ENCODE measurements at regions not wholly inside any gene's neighbourhood (a gene's known extent, or its start where the extent isn't known, plus 50 kb on each side); places are given as distances from the start of the nearest gene placed in this dataset.

- Histone ChIP-seq H3K9ac (ENCODE audit: extremely low read depth, low read length, poor library complexity, severe bottlenecking) (no peak overlapping the region), H3K4me3 (ENCODE audit: low read length) (no peak overlapping the region), H3K4me1 (ENCODE audit: control insufficient read depth, insufficient read depth, low read length) (no peaks in the 10 kb centered on the region), H3K27me3 (ENCODE audit: control insufficient read depth, insufficient read depth, low read length, poor library complexity, severe bottlenecking) (no peaks in the 10 kb centered on the region), H3K36me3 (ENCODE audit: control insufficient read depth, insufficient read depth, low read length) (no peaks in the 10 kb centered on the region), H3K9me3 (ENCODE audit: control insufficient read depth, low read length) (peaks cover 16% of the 10 kb centered on the region), H3K27ac (ENCODE audit: low read depth, low read length) (no peak overlapping the region)
- Mint-ChIP-seq H3K9me3 (peaks cover 1% of the 10 kb centered on the region), H3K27ac (no peak overlapping the region), H3K27me3 (ENCODE audit: insufficient read depth) (no peaks in the 10 kb centered on the region), H3K4me1 (peaks cover 3% of the 10 kb centered on the region), H3K36me3 (ENCODE audit: low read depth) (no peaks in the 10 kb centered on the region), H3K4me3 (no peak overlapping the region)
- DNase-seq, result peak; percentile 88
- 44 to 46% methylated on average over 6 to 7 of the region's 7 CpGs for WGBS, 2 experiments (ENCODE audit: insufficient coverage in 1 of 2, insufficient read length in 1 of 2)
- peak; percentile 86 for TF ChIP-seq CTCF (conservative IDR thresholded peaks at IDR 0.05)
These were observed 2118.6 kb upstream of the C9orf72 start for GRCh38 chr9:29691758-29692407.

GRCh38 chr9:29697011-29697410, 2123.7 kb upstream of the C9orf72 start:
- no peak overlapping the region for H3K4me3 Mint-ChIP-seq
- Histone ChIP-seq H3K9ac (ENCODE audit: extremely low read depth, low read length, poor library complexity, severe bottlenecking) (no peak overlapping the region), H3K36me3 (ENCODE audit: control insufficient read depth, insufficient read depth, low read length) (no peaks in the 10 kb centered on the region), H3K27me3 (ENCODE audit: control insufficient read depth, insufficient read depth, low read length, poor library complexity, severe bottlenecking) (no peaks in the 10 kb centered on the region), H3K4me1 (ENCODE audit: control insufficient read depth, insufficient read depth, low read length) (no peaks in the 10 kb centered on the region), H3K27ac (ENCODE audit: low read depth, low read length) (no peak overlapping the region), H3K4me3 (ENCODE audit: low read length) (no peak overlapping the region), H3K9me3 (ENCODE audit: control insufficient read depth, low read length) (peaks cover 16% of the 10 kb centered on the region)
- peaks cover 1% of the 10 kb centered on the region for H3K9me3 Mint-ChIP-seq
- H3K36me3 Mint-ChIP-seq (ENCODE audit: low read depth), result no peaks in the 10 kb centered on the region
- H3K27me3 Mint-ChIP-seq (ENCODE audit: insufficient read depth), result no peaks in the 10 kb centered on the region
- no peak for DNase-seq
- no peak for TF ChIP-seq CTCF (conservative IDR thresholded peaks at IDR 0.05)
- 100% methylated on average over 1 of the region's 2 CpGs; no CpG with 5 or more reads in 1 of the 2 experiments for WGBS, 2 experiments (ENCODE audit: insufficient coverage in 1 of 2, insufficient read length in 1 of 2)
- no peak overlapping the region for H3K27ac Mint-ChIP-seq
- no peaks in the 10 kb centered on the region for H3K4me1 Mint-ChIP-seq

GRCh38 chr9:29701559-29701958, 2128.3 kb upstream of the C9orf72 start:
- Mint-ChIP-seq H3K27ac (no peak overlapping the region), H3K4me3 (no peak overlapping the region), H3K4me1 (no peaks in the 10 kb centered on the region), H3K9me3 (no peaks in the 10 kb centered on the region), H3K36me3 (ENCODE audit: low read depth) (no peaks in the 10 kb centered on the region), H3K27me3 (ENCODE audit: insufficient read depth) (no peaks in the 10 kb centered on the region)
- WGBS, 2 experiments (ENCODE audit: insufficient coverage in 1 of 2, insufficient read length in 1 of 2), result 83 to 89% methylated on average over 1 of the region's 1 CpG
- TF ChIP-seq CTCF (conservative IDR thresholded peaks at IDR 0.05), result no peak
- Histone ChIP-seq H3K36me3 (ENCODE audit: control insufficient read depth, insufficient read depth, low read length) (no peaks in the 10 kb centered on the region), H3K9me3 (ENCODE audit: control insufficient read depth, low read length) (no peaks in the 10 kb centered on the region), H3K27ac (ENCODE audit: low read depth, low read length) (no peak overlapping the region), H3K9ac (ENCODE audit: extremely low read depth, low read length, poor library complexity, severe bottlenecking) (no peak overlapping the region), H3K4me3 (ENCODE audit: low read length) (no peak overlapping the region), H3K4me1 (ENCODE audit: control insufficient read depth, insufficient read depth, low read length) (no peaks in the 10 kb centered on the region), H3K27me3 (ENCODE audit: control insufficient read depth, insufficient read depth, low read length, poor library complexity, severe bottlenecking) (no peaks in the 10 kb centered on the region)
- no peak for DNase-seq
